Adrenal gland (tissue), 5 donors: ENCODE measurements at regions not wholly inside any gene's neighbourhood (a gene's known extent, or its start where the extent isn't known, plus 50 kb on each side); places are given as distances from the start of the nearest gene placed in this dataset.

Experiments used
- POLR2A ChIP-seq, 2 donors: fragments of 450-650 bp; IDR thresholded peaks; one replicate each; pipeline ENCODE4 v1.6.1; 2017; ENCODE audit warnings: antibody characterized with exemption in 2 of 2, mild to moderate bottlenecking in 2 of 2, moderate library complexity in 1 of 2
- TF ChIP-seq, protein P1 (sequence below), 6 experiments: fragments of 450-650 bp in 4 of 6; fragments of 200-600 bp in 2 of 6; sonication (generic) in 1 of 6; IDR thresholded peaks; 1 replicate in 5 of 6; 2 replicates in 1 of 6; pipeline versions ENCODE4 v1.5.1 to v1.8.0; 2016 to 2021; ENCODE audit warnings: antibody characterized with exemption in 6 of 6, mild to moderate bottlenecking in 2 of 6, moderate library complexity in 1 of 6
- donor health status: DM: no; HTN: no; CAD: no.

DNA sequence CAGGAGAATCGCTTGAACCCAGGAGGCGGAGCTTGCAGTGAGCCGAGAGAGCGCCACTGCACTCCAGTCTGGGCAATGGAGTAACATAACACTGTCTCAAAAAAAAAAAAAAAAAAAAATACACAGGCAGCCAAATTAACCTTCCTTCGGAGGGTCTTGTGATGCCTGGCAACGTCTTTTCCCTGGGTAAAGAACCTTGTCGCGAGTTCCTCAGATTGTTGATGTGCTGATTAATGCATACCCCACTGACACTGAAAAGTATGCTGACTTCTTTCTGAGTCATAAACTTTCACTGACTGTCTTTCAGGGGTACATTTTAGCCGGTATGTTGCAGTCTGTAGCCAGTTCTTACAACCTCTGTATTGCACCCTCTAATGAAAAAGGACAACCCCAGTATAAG is 95.1 kb upstream of the SOD1 start:
- TF ChIP-seq, protein P1, sequence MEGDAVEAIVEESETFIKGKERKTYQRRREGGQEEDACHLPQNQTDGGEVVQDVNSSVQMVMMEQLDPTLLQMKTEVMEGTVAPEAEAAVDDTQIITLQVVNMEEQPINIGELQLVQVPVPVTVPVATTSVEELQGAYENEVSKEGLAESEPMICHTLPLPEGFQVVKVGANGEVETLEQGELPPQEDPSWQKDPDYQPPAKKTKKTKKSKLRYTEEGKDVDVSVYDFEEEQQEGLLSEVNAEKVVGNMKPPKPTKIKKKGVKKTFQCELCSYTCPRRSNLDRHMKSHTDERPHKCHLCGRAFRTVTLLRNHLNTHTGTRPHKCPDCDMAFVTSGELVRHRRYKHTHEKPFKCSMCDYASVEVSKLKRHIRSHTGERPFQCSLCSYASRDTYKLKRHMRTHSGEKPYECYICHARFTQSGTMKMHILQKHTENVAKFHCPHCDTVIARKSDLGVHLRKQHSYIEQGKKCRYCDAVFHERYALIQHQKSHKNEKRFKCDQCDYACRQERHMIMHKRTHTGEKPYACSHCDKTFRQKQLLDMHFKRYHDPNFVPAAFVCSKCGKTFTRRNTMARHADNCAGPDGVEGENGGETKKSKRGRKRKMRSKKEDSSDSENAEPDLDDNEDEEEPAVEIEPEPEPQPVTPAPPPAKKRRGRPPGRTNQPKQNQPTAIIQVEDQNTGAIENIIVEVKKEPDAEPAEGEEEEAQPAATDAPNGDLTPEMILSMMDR (IDR thresholded peaks at IDR 0.05) = no peak
- no peak for TF ChIP-seq POLR2A (IDR thresholded peaks at IDR 0.05)
